ENCODE measurements at regions not wholly inside any gene's neighbourhood (a gene's known extent, or its start where the extent isn't known, plus 50 kb on each side); places are given as distances from the start of the nearest gene placed in this dataset.
"Not testable (repeated sequence)": the region's sequence is repeated elsewhere in the genome, so short reads cannot be mapped to it uniquely, and the experiment has no call there.

- H3K27me3 Mint-ChIP-seq (ENCODE audit: insufficient read depth), result peaks cover 15% of the 10 kb centered on the region
- no peaks in the 10 kb centered on the region for H3K36me3 Mint-ChIP-seq (ENCODE audit: low read depth)
- no peak for DNase-seq
- TF ChIP-seq, protein P1, sequence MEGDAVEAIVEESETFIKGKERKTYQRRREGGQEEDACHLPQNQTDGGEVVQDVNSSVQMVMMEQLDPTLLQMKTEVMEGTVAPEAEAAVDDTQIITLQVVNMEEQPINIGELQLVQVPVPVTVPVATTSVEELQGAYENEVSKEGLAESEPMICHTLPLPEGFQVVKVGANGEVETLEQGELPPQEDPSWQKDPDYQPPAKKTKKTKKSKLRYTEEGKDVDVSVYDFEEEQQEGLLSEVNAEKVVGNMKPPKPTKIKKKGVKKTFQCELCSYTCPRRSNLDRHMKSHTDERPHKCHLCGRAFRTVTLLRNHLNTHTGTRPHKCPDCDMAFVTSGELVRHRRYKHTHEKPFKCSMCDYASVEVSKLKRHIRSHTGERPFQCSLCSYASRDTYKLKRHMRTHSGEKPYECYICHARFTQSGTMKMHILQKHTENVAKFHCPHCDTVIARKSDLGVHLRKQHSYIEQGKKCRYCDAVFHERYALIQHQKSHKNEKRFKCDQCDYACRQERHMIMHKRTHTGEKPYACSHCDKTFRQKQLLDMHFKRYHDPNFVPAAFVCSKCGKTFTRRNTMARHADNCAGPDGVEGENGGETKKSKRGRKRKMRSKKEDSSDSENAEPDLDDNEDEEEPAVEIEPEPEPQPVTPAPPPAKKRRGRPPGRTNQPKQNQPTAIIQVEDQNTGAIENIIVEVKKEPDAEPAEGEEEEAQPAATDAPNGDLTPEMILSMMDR (IDR thresholded peaks at IDR 0.05), result no peak
- no peak overlapping the region for H3K4me3 Mint-ChIP-seq
- no peaks in the 10 kb centered on the region for H3K9me3 Mint-ChIP-seq
- no peak overlapping the region for H3K27ac Mint-ChIP-seq
- no peaks in the 10 kb centered on the region for H3K4me1 Mint-ChIP-seq (ENCODE audit: low read depth)
Measured at GRCh38 chr1:47491341-47491753, 53.5 kb downstream of the FOXD2 start.

GRCh38 chr1:47495176-47495713, 57.4 kb downstream of the FOXD2 start:
- no peaks in the 10 kb centered on the region for H3K4me1 Mint-ChIP-seq (ENCODE audit: low read depth)
- no peak for DNase-seq
- H3K4me3 Mint-ChIP-seq, result no peak overlapping the region
- H3K9me3 Mint-ChIP-seq, result no peaks in the 10 kb centered on the region
- H3K27ac Mint-ChIP-seq, result no peak overlapping the region
- TF ChIP-seq, protein P1 (IDR thresholded peaks at IDR 0.05), result no peak
- H3K27me3 Mint-ChIP-seq (ENCODE audit: insufficient read depth), result peaks cover 17% of the 10 kb centered on the region
- no peaks in the 10 kb centered on the region for H3K36me3 Mint-ChIP-seq (ENCODE audit: low read depth)

DNA sequence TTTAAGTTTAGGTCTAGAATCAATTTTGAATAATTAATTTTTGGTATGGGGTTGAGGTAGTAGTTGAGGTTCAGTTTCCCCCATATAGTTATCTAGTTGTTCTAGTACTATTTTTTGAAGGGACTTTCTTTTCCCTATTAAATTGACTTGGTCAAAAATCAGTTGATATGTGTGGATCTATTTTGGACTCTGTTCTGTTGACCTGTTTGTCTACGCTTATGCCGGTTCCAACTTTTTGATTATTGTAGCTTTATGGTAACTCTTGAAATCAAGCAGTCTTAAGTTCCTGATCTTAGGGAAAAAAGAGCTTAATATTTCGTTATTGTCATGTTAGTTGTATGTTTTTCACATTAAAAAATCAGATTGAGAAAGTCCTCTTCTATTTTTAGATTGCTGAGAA, 60.7 kb downstream of the FOXD2 start:
- peaks cover 17% of the 10 kb centered on the region for H3K27me3 Mint-ChIP-seq (ENCODE audit: insufficient read depth)
- no peaks in the 10 kb centered on the region for H3K36me3 Mint-ChIP-seq (ENCODE audit: low read depth)
- TF ChIP-seq, protein P1 (IDR thresholded peaks at IDR 0.05), result no peak
- H3K4me3 Mint-ChIP-seq, result no peak overlapping the region
- no peaks in the 10 kb centered on the region for H3K4me1 Mint-ChIP-seq (ENCODE audit: low read depth)
- no peak for DNase-seq
- no peaks in the 10 kb centered on the region for H3K9me3 Mint-ChIP-seq
- H3K27ac Mint-ChIP-seq, result no peak overlapping the region

- H3K27ac Mint-ChIP-seq, result no peak overlapping the region
- DNase-seq, result no peak
- TF ChIP-seq, protein P1 (IDR thresholded peaks at IDR 0.05), result no peak
- no peaks in the 10 kb centered on the region for H3K4me1 Mint-ChIP-seq (ENCODE audit: low read depth)
- H3K36me3 Mint-ChIP-seq (ENCODE audit: low read depth), result no peaks in the 10 kb centered on the region
- H3K27me3 Mint-ChIP-seq (ENCODE audit: insufficient read depth), result peaks cover 18% of the 10 kb centered on the region
- no peaks in the 10 kb centered on the region for H3K9me3 Mint-ChIP-seq
- H3K4me3 Mint-ChIP-seq, result no peak overlapping the region
Measured at GRCh38 chr1:47501069-47501468, 63.2 kb downstream of the FOXD2 start.

- Mint-ChIP-seq H3K36me3 (ENCODE audit: low read depth) (no peaks in the 10 kb centered on the region), H3K9me3 (no peaks in the 10 kb centered on the region), H3K4me3 (no peak overlapping the region), H3K27me3 (ENCODE audit: insufficient read depth) (peaks cover 28% of the 10 kb centered on the region), H3K27ac (no peak overlapping the region), H3K4me1 (ENCODE audit: low read depth) (no peaks in the 10 kb centered on the region)
- TF ChIP-seq, protein P1 (IDR thresholded peaks at IDR 0.05), result no peak
- no peak for DNase-seq
Measured at GRCh38 chr1:47502746-47503370, 65.0 kb downstream of the FOXD2 start.

DNA sequence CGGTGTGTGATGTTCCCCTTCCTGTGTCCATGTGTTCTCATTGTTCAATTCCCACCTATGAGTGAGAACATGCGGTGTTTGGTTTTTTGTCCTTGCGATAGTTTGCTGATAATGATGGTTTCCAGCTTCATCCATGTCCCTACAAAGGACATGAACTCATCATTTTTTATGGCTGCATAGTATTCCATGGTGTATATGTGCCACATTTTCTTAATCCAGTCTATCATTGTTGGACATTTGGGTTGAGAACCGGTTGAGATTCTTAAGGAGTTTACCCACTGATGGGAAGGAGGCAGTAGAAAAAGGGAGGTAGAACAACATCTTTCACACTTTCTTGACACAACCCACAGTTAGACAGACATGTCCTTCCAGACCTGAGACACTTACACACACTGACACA, 67.0 kb downstream of the FOXD2 start:
- not testable (repeated sequence) for H3K36me3 Mint-ChIP-seq (ENCODE audit: low read depth); H3K4me1 Mint-ChIP-seq (ENCODE audit: low read depth); DNase-seq; H3K9me3 Mint-ChIP-seq; H3K4me3 Mint-ChIP-seq; H3K27ac Mint-ChIP-seq
- peaks cover 34% of the 10 kb centered on the region for H3K27me3 Mint-ChIP-seq (ENCODE audit: insufficient read depth)
